ACC112 (cell line): ENCODE measurements at regions not wholly inside any gene's neighbourhood (a gene's known extent, or its start where the extent isn't known, plus 50 kb on each side); places are given as distances from the start of the nearest gene placed in this dataset.

ENCODE experiments used
- H2AFZ ChIP-seq: fragments of 200-600 bp; sonication (generic); one replicate; pipeline ENCODE4 v1.6.0; 2017; ENCODE audit warnings: antibody characterized with exemption, low read length; ENCODE audit not compliant: unreplicated experiment
- H3K27ac ChIP-seq: fragments of 200-600 bp; sonication (generic); 2 replicates; pipeline ENCODE4 v1.5.1; 2014; ENCODE audit warnings: low read depth, mild to moderate bottlenecking, antibody characterized with exemption, low read length, moderate library complexity
- H3K27me3 ChIP-seq: fragments of 200-600 bp; sonication (generic); 2 replicates; pipeline ENCODE4 v1.6.1; 2014; ENCODE audit warnings: mild to moderate bottlenecking, antibody characterized with exemption, low read length, moderate library complexity, mixed read lengths; ENCODE audit not compliant: insufficient read depth
- H3K36me3 ChIP-seq: fragments of 200-600 bp; sonication (generic); 2 replicates; pipeline ENCODE4 v1.6.1; 2016; ENCODE audit warnings: mild to moderate bottlenecking, antibody characterized with exemption, low read length, moderate library complexity, mixed read lengths; ENCODE audit not compliant: insufficient read depth
- H3K4me1 ChIP-seq: fragments of 200-600 bp; sonication (generic); one replicate; pipeline ENCODE4 v1.6.1; 2016; ENCODE audit warnings: low read length, mixed read lengths; ENCODE audit not compliant: insufficient read depth, unreplicated experiment, control insufficient read depth
- H3K4me3 ChIP-seq: fragments of 200-600 bp; sonication (generic); 2 replicates; pipeline ENCODE4 v1.5.1; 2014; ENCODE audit warnings: mild to moderate bottlenecking, low read depth, low read length
- H3K79me2 ChIP-seq: fragments of 200-600 bp; sonication (generic); one replicate; pipeline ENCODE4 v1.6.0; 2016; ENCODE audit warnings: low read length; ENCODE audit not compliant: control insufficient read depth, unreplicated experiment, insufficient read depth

DNA sequence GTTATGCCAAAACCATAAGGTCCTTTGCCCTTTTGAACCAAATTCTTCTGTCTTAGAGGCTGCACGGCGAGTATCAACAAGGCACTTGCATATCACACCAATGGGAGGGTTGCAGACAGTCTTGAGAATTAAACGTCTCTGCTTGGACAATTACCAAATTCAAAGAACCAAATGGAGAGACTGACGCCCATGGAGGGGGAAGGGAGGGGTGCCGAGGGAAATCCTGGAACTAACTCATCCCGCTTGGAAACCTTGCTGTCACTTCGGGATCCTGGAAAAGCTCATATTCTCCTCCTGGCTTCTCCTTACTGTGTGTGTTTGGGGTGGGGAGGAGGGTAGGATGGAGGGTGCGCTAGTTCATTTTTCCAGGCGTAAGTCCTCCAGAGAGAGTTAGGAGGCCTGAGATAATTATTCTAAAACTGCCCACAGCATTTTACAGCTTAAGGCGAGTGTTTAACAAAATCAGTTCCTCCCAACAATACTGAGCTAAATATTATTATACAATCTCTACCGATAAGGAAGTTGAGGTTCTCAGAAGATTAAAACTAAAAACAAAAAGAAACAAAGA is 425.1 kb downstream of the TSHZ3 start:
- no peak overlapping the region for H2AFZ ChIP-seq
- H3K27me3 ChIP-seq, result no peaks in the 10 kb centered on the region
- no peak overlapping the region for H3K4me3 ChIP-seq
- H3K27ac ChIP-seq, result no peak overlapping the region
- no peaks in the 10 kb centered on the region for H3K79me2 ChIP-seq
- H3K4me1 ChIP-seq, result no peaks in the 10 kb centered on the region
- H3K36me3 ChIP-seq, result no peaks in the 10 kb centered on the region

- H3K27me3 ChIP-seq, result no peaks in the 10 kb centered on the region
Measured at GRCh38 chr19:30923621-30924020, 425.6 kb downstream of the TSHZ3 start.

DNA sequence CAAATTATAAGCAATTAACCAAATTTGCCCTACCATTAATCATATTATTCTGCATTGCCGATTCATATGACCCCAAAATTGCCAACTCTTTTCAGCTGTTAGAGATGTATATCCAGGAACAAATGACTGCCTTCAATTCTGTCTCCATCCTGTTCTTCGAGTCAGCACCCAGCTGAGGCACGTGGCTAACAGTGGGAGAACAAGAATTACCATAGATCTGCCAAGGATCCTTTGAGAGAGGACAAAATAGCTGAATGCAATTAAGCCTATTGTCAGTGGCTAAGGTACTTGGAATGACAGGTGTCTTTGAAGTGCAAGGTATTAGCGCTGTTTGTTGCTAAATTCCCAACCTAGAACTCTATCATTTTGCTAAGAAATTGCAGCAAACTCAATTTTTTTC is 426.1 kb downstream of the TSHZ3 start:
- Histone ChIP-seq H3K27ac (no peak overlapping the region), H3K4me1 (no peaks in the 10 kb centered on the region), H2AFZ (no peak overlapping the region), H3K4me3 (no peak overlapping the region), H3K36me3 (no peaks in the 10 kb centered on the region), H3K79me2 (no peaks in the 10 kb centered on the region), H3K27me3 (no peaks in the 10 kb centered on the region)

More at GRCh38 chr19:30923621-30924020, 425.6 kb downstream of the TSHZ3 start:
- Histone ChIP-seq H2AFZ (no peak overlapping the region), H3K79me2 (no peaks in the 10 kb centered on the region), H3K36me3 (no peaks in the 10 kb centered on the region), H3K4me1 (no peaks in the 10 kb centered on the region), H3K27ac (no peak overlapping the region), H3K4me3 (no peak overlapping the region)

DNA sequence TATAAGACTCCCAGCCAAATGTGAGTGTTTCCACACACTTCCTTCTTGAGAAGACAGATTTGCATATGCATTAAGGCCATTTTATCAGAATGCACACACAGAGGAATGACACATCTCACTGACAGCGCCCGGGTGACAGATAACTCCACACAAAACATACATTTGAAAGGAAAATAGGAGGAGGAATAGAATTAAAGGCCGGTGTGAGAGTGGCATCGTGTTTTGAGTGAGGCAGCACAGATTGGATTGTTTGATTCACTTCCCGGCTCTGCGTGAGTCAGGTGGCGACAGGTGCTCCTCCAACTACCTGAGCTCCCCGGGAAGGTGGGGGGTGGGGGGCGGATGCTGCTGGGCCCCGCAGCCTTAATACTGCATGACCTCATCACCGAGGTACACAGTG is 429.0 kb downstream of the TSHZ3 start:
- no peaks in the 10 kb centered on the region for H3K4me1 ChIP-seq
- H3K4me3 ChIP-seq, result no peak overlapping the region
- no peaks in the 10 kb centered on the region for H3K79me2 ChIP-seq
- H2AFZ ChIP-seq, result no peak overlapping the region
- no peaks in the 10 kb centered on the region for H3K36me3 ChIP-seq
- H3K27me3 ChIP-seq, result no peaks in the 10 kb centered on the region
- no peak overlapping the region for H3K27ac ChIP-seq

- Histone ChIP-seq H3K27me3 (no peaks in the 10 kb centered on the region), H3K79me2 (no peaks in the 10 kb centered on the region), H3K4me1 (no peaks in the 10 kb centered on the region), H3K27ac (no peak overlapping the region), H2AFZ (no peak overlapping the region), H3K36me3 (no peaks in the 10 kb centered on the region), H3K4me3 (no peak overlapping the region)
Measured at GRCh38 chr19:30919737-30920136, 429.5 kb downstream of the TSHZ3 start.

GRCh38 chr19:30916238-30916637 is 433.0 kb downstream of the TSHZ3 start:
- Histone ChIP-seq H2AFZ (no peak overlapping the region), H3K27me3 (no peaks in the 10 kb centered on the region), H3K4me3 (no peak overlapping the region), H3K36me3 (no peaks in the 10 kb centered on the region), H3K4me1 (no peaks in the 10 kb centered on the region), H3K79me2 (no peaks in the 10 kb centered on the region), H3K27ac (no peak overlapping the region)

DNA sequence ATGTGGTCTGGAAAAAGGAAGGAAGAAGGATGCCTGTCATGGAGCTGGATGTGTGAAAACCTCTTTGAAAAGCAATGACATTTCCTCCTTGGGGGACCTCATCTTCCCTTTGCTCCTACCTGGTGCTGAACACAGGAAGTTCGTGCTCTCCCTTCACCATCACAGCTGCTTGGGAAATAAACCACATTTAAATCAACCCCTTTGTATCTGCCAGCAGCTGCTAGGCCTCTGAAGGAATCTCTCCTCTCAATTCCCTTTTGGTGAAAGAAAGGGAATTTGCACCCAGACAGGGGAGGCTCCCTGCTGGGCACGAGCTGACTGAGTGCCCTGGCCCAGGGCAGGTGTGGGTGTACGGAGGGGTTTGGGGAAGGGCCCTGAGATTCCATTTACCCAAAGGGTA is 437.7 kb downstream of the TSHZ3 start:
- H3K79me2 ChIP-seq, result no peaks in the 10 kb centered on the region
- H3K36me3 ChIP-seq, result no peaks in the 10 kb centered on the region
- H3K4me3 ChIP-seq, result no peak overlapping the region
- no peak overlapping the region for H2AFZ ChIP-seq
- H3K27ac ChIP-seq, result no peak overlapping the region
- no peaks in the 10 kb centered on the region for H3K27me3 ChIP-seq
- H3K4me1 ChIP-seq, result no peaks in the 10 kb centered on the region

DNA sequence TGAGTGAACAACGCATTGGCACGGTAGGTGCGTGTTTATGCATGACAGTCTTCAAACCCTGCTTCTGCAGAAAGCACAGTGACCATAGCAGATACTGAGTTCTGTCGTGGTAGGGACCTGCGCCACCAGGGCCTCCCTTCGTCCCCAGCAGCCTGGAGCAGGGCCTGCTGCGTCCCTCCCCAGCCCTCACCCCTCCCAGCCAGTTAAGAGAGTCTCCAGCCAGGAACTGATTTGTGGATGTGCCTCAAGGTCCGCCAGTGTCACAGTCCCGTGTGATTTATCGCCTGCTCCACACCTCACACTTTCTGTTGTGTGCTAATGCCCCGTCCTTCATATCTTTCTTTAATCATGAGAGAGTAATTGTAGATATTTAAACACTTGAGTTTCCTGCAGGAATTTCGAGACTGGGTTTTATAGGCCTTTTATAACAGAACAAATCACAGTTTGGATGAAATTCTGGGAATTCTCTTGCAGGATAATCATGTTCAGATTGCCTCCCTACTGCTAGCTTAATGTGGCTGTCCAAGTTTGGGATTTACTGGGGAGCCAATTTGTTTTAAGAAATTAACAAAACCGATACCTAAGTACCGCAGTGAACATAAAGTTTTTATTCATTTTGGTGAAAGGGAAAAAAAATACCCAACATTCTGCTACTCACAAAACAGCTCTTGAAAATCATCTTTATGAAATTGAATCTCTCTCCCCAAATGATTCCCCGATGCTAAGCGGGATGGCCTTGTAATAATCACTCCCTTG is 438.6 kb downstream of the TSHZ3 start:
- no peaks in the 10 kb centered on the region for H3K79me2 ChIP-seq
- no peak overlapping the region for H3K4me3 ChIP-seq
- no peaks in the 10 kb centered on the region for H3K36me3 ChIP-seq
- no peak overlapping the region for H3K27ac ChIP-seq
- no peaks in the 10 kb centered on the region for H3K27me3 ChIP-seq
- no peaks in the 10 kb centered on the region for H3K4me1 ChIP-seq
- H2AFZ ChIP-seq, result no peak overlapping the region

DNA sequence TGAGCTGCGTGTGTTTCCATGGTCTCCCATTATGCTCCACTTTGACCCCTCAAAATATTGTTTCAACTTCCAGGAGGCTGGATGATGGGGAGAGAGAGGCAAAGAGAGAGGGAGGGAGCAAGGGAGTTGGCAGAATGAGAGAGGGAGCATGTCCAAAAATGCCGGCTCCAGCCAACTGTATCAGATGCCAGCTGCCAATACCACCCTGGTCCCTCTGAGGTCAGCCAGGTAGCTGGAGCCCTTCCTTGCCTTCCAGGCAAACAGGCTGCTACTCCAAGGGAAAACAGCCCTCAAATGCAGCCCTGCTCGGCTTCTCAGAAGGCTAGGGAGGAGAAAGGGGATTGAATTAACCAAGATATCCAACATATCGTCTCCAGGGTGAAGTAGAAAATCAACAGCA is 440.0 kb downstream of the TSHZ3 start:
- Histone ChIP-seq H3K27me3 (no peaks in the 10 kb centered on the region), H3K27ac (no peak overlapping the region), H3K36me3 (no peaks in the 10 kb centered on the region), H3K4me3 (no peak overlapping the region), H3K4me1 (no peaks in the 10 kb centered on the region), H2AFZ (no peak overlapping the region), H3K79me2 (no peaks in the 10 kb centered on the region)

DNA sequence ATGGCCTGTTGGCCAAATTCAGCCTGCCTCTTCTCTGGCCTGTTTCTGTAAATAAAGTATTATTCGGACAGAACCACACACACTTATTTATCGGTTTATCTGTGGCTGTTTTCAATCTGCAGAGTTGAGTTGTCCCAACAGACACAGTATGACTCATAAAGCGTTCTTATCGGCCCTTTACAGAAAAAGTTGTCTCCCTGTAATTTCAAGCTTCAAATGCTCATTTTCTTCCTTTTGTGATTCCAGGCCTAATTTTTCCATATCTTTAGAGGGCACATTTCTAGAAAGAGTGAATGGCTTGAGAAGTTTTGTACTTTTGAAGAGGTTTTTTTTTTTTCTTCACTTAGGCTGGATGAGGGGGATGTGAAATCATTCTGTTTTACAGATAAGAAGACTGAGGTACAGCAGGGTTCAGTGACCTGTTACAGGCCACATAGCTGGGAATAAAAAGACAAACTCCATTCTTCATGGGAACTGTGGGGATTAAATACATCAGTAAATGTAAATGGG is 440.9 kb downstream of the TSHZ3 start:
- Histone ChIP-seq H3K36me3 (no peaks in the 10 kb centered on the region), H3K27ac (no peak overlapping the region), H3K27me3 (no peaks in the 10 kb centered on the region), H3K4me1 (no peaks in the 10 kb centered on the region), H3K79me2 (no peaks in the 10 kb centered on the region), H3K4me3 (no peak overlapping the region), H2AFZ (no peak overlapping the region)

DNA sequence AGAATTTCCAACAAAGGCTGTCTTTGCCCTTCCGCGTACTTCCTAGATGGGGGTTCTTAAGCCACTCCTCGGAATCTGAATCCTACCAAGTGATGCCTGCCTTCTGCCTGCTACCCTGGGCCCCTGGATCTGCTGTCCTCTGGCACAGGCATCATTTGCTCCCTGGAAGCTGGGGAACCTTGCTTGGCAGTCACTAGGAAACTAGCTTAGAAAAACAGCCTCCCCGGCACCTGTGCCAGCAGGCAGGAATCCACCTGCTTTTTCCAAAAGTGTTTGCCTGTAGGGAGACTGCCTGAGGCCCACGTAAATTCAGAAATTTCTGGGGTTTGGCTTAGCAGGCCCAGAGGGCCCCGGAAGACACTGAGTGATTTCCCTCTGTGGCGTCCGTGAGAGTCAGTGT is 442.4 kb downstream of the TSHZ3 start:
- H3K36me3 ChIP-seq, result no peaks in the 10 kb centered on the region
- no peaks in the 10 kb centered on the region for H3K27me3 ChIP-seq
- H2AFZ ChIP-seq, result no peak overlapping the region
- H3K79me2 ChIP-seq, result no peaks in the 10 kb centered on the region
- H3K4me1 ChIP-seq, result no peaks in the 10 kb centered on the region
- no peak overlapping the region for H3K27ac ChIP-seq
- H3K4me3 ChIP-seq, result no peak overlapping the region
